Hematopoietic multipotent progenitor cell treated with erythropoietin and hydrocortisone succinate and interleukin-3 and kit ligand, for 15 days (in vitro differentiated cells): ENCODE measurements at regions not wholly inside any gene's neighbourhood (a gene's known extent, or its start where the extent isn't known, plus 50 kb on each side); places are given as distances from the start of the nearest gene placed in this dataset.
"Not testable (repeated sequence)": the region's sequence is repeated elsewhere in the genome, so short reads cannot be mapped to it uniquely, and the experiment has no call there.

ENCODE experiments used
- DNase-seq: peaks from one replicate; pipeline ENCODE4 v3.0.0-alpha.2; 2015; ENCODE audit warnings: low spot score

DNA sequence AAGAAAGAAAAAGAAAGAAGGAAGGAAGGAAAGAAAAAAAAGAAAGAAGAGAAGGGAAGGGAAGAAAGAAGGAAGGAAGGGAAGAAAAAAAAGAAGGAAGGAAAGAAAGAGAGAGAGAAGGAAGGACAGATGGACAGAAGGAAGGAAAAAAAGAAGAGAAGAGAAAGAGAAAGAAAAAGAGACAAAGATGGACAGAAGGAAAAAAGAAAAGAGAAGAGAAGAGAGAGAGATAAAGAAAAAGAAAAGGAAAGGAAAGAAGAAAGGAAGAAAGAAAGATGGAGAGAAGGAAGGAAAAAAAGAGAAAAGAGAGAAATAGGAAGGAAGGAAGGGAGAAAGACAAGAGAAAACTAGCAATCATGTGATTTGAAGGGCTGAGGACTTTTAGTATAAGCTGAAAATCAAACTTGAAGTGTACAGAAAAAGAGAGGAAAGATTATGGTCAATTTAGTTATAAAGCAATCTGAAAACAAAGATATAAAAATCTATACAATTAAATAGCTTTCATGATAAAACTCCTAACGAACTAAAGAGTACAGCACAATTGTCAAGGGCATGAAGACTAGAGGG is 115.3 kb downstream of the LTN1 start:
- no peak for DNase-seq

DNA sequence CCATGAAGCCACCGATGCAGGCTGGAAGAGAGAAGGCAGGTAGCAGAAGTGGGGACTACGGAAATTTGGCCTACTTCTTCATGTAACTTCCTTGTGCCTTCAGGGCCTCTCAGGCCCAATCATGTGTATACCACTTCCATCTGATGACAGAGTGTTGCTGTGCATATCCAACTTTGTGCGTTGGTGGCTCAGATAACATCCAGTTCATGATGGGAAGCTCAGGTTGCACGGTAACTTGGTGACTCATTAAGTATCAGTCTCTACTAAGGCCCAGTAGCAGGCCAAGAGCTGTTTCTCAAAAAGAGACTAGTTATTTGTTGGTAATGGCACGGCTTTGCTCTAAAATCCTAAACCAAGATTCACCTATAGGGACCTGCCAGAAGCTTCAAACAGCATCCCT is 117.6 kb downstream of the LTN1 start:
- DNase-seq: no peak

DNA sequence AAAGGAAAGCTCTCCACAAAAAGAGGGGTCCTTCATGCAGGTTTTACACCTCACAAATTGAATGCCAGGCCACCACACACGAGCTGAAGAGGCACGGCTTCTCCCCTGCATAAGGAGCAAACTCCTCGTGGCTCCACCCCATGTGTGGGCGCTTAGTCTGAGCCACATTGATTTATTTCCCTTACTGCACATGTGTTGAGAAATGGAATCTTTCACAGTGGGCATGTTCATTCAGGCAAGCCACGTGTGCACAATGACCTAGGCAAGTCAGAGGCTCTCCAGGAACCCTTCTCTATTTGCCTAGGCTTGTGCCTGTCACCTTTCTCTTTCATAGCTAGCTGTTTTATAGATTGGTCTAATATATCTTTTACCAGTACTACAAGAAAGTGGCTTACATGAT is 120.5 kb downstream of the LTN1 start:
- no peak for DNase-seq

DNA sequence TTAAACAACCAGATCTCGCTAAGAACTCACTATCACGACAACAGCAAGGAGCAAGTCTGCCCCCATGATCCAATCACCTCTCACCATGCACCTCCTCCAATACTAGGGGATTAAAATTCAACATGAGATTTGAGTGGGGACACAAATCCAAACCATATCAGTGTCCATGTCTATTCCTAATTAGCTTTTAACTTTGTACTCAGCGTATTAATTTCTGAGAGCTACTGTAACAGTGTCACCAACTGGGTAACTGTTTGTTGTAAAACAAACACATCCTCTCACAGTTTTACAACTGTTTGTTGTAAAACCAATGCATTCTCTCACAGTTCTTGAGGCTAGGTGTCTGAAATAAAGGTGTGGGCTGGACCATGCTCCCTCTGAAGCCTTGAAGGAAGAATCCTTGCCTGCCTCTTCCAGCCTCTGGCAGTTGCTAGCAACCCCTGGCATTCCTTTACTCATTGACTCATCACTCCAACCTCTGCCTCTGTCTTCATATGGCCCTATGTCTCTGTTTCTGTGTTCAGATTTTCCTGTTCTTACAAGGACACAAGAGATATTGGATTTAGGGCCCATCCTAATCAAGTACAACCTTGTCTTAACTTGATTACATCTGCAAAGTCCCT is 121.2 kb downstream of the LTN1 start:
- no peak for DNase-seq

DNA sequence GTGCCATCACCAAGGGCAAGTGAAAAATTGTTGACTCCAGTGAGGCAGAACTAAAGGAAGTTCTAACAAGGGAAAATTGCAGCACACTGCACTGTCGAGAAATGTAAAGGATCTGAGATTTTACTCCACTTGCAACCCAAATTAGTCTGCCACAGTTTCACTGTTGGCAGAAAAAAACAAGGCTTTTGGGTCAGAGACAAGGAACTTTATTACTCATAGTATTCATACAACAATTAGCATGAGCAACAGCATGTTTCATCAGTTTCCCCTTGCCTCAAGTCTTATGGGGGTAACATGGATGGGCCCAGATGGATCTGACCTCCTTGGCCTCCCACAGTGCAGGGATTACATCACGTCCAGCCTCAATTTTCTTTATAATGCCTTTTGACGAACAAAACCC is 125.3 kb downstream of the LTN1 start:
- DNase-seq: no peak

DNA sequence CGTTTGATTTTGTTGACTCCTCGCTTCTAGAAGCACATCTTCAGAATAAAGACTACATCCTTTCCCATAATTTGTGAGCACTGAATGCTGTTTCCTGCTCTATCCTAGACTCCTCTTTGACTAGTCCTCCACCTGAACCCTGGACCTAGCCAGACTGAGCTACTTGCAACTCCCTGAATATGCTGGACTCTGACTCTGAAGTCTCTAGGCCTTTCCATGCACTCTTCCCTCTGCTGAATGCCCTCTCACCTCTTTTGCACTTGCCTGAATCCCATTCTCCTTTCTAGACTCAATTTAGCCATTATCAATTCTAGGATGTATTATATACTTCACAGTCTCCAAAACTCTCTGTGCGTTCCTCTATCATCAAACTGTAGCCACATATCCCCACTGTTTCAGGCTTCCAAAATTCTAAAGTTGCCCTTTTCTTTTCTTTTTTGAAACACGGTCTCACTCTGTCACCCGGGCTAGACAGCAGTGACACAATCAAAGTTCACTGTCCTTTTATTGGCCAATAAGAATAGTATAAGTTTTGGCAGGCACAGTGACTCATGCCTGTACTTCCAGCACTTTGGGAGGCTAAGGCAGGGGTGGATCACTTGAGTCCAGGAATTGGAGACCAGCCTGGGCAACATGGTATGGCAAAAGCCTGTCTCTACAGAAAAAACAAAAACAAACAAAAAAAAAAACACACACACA is 127.0 kb downstream of the LTN1 start:
- no peak for DNase-seq

GRCh38 chr21:28858424-28858823 is 134.3 kb downstream of the LTN1 start:
- DNase-seq: no peak

DNA sequence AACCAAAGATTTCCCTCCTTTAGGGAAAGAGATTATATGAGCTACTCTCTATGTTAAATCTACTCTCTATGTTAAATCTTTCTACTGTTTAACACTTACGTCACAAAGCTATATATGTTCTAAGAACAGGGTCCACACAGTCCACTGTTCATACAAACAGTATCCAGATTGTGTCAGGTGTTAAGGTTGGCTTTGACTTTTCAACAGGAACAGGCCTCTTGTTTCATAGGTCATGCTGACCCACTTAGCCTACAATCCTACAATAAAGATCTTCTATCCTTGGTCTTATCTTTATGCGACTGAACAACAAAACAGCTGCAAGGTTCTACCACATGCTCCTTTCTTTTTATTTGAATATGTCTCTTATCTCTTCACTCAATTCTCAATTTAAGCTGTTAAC is 134.9 kb downstream of the LTN1 start:
- no peak for DNase-seq

DNA sequence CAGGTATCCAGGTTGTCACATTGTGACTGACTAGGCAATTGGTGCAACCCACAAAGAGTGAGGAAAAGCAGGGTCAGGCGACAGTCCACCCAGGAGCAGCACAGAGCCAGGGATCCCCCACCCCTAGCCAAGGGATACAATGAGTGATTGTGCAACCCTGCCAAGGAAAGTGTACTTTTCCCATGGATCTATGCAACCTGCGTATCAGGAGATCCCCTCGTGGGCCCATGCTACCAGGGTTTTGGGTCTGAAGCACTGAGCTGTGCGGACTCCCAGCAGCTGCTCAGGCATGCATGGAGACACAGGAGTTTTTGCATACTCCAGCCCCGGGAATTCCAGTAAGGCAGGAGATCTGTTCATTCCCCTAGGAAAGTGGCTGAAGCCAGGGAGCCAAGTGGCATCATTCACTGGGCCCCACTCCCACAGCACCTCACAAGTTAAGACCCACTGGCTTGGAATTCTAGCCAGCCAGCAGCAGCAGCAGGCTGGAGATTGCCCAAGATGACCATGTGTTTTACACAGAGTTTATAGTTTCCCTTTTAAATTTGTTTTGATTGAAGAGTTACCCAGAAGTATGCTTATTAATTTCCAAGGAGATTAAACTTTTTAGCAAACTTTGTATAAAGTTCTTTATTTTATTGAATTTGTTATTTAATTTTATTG is 136.0 kb downstream of the LTN1 start:
- no peak for DNase-seq

GRCh38 chr21:28852706-28853105 is 140.0 kb downstream of the LTN1 start:
- DNase-seq: no peak

DNA sequence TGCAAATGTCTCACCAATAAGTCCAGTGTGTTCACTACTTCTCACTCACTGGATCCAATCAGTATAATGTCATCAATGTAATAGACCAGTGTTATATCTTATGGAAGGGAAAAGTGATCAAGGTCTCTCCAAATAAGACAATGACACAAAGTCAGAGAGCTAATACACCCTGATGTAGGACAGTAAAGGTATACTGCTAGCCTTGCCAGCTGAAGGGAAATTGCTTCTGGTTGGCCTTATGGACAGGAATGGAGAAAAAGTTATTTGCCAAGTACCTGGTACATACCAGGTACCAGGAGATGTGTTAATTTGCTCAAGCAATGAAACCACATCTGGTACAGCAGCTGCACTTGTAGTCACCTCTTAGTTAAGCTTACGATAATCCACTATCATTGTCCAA is 141.0 kb downstream of the LTN1 start:
- DNase-seq: no peak

GRCh38 chr21:28839237-28839636 is 153.4 kb downstream of the LTN1 start:
- not testable (repeated sequence) for DNase-seq

DNA sequence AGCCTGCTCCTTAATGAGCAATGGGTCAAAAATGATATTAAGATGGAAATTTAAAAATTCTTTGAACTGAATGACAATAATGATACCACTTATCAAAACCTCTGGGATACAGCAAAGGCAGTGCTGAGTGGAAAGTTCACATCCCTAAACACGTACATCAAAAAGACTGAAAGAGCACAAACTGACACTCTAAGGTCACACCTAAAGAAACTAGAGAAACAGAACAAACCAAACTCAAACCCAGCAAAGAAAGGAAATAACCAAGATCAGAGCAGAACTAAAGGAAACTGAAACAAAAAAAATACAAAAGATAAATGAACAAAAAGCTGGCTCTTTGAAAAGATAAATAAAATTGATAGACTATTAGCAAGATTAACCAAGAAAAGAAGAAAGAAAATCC is 155.3 kb downstream of the LTN1 start:
- DNase-seq: not testable (repeated sequence)

GRCh38 chr21:28836588-28836987 is 156.1 kb downstream of the LTN1 start:
- DNase-seq: not testable (repeated sequence)

DNA sequence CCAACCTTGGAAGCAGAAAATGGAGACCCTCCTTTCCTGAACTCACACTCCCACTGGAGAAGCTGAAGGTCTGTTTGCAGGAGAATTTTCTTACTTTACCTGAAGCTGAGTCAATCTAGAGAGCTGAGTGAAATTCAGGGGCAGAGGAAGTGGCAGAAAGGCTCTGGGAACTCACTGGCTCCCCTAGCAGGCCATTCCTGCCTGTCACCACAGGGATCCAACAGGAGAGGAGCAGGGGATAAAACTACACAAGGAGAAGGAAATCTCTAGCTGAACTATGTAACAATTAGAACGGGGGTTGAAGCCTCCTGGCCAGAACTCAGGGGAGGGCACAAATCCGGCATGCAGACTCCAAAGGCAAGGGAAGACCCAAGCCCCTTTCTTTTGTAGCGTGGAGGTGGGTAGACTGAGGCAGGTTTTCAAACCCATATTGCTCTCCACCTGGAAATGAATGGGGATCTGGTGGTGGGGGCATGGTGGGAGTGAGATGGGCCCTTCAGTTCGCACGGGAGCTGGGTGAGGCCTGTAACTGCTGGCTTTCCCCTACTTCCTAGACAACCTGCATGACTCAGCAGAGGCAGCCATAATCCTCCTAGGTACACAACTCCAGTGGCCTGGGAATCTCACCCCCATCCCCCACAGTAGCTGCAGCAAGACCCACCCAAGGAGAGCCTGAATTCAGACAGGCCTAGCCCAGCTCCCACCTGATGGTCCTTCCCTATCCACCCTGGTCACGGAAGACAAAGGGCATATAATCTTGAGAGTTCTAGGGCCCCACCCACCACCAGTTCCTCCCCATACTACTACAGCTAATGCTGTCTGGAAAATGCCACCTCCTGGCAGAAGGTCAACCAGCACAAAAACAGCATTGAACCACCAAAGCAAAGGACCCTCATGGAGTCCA is 158.1 kb downstream of the LTN1 start:
- no peak for DNase-seq

DNA sequence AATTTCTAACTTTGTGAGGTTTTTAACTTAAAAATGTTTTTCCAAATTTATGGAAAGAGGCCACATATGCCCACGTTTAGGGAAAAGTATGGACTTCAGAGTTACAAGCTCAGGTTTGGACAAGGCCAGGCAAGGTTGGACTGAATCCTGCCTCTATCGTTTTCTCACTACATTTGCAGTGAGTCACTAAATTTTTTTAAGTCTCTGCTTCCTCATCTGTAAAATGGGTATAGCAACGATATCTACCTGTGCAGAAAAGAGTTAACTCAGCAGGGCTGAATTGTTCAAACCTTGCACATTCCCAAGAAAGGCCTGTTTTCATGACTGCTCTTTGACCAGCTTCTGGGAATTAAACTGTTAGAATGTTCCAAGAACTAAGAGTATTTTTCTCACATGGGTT is 159.1 kb downstream of the LTN1 start:
- DNase-seq: no peak

DNA sequence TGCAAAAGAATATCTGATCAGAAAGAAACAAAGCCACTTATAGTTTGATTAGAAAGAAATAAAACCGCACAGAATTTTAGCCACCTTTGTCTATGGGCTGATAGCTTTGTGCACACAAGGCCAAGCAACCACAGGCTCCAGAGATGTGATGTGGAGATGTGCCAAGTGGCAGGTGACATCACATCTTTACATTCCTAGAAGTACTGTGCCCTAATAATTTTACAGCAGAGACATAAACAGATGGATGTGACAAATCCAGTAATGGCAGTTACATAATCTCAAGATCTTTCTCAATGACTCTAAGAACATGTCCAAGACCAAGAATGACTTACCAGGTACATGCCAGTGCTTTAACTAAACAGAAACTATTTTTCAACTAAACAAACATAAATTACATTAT is 159.5 kb downstream of the LTN1 start:
- no peak for DNase-seq

GRCh38 chr21:28832715-28833061 is 160.0 kb downstream of the LTN1 start:
- no peak for DNase-seq

DNA sequence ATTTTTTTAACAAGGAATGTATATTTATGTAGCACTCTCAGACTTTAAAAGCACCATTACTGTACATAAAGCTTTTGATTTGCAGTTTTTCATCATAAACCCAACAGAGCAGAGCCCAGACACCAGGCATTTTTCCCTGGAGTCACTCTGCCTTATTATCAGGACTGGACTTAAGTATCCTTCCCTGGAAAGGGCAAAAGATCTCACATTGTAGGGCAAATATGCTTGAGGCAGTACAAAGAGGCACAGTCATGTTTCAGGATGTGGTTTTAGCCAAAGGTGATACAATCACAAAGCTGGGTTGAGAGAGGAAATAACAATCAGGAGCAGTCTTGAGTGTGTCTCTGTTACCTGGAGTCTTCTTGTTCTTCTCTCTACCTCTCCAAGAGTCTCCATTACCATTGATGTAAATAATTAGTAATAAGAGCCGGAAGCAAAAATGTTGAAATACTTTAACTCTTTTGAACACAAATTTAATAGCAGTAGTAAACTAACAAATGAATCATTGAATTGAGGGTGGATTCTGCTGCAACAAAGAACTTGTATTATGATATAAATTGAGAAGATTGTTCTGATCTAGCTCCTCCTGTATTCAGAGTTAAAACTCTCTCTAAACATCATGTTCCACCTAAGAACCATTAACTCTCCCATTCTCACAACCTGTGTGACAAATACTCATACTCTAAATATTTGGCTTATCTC is 160.5 kb downstream of the LTN1 start:
- DNase-seq: no peak

DNA sequence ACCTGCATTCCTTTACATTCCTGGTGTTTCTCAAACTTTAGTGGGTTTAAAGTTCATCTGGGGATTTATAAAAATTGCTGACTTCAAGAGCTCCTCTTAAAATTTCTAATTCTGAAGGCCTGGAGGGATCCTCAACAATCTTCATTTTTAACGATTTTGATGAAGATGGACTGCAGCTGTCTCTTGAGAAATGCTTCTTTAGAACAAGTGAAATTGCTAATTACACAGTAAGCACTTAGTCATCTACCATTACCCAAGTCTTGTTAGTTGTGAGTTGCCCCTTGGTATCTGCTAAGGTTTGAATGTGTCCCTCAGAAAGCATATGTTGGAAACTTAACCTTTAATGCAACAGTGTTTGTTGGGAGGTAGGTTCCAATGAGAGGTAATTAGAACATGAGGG is 163.7 kb downstream of the LTN1 start:
- DNase-seq: no peak

DNA sequence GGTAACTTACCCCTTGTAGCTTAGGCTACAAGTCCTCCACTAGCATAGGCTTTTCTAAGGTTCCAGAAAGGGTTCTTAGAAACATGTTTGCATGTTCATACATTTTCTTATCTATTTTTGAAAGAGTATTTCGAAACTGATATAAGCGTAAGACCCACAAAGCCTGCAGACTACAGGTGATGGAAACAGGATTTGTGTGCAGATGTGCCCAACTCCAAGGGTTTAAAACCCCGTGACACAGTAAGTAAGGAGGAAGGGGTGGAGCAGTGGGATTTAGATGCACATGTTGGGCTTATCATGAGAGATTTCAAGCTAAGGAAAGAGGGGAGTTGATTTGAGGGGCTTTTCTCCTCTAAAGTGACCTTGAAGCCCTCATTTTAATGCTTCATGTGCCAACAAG is 164.7 kb downstream of the LTN1 start:
- no peak for DNase-seq

GRCh38 chr21:28827422-28827821 is 165.3 kb downstream of the LTN1 start:
- DNase-seq: no peak
